GM13976 (cell line): ENCODE measurements at regions not wholly inside any gene's neighbourhood (a gene's known extent, or its start where the extent isn't known, plus 50 kb on each side); places are given as distances from the start of the nearest gene placed in this dataset.

Source experiments
- DNase-seq: peaks from one replicate; pipeline ENCODE4 v3.0.0; 2012; ENCODE audit warnings: low spot score
- in situ Hi-C: fragments of 300-500 bp; cut with MboI; formaldehyde crosslinking; loops from one replicate; pipeline ENCODE4 v1.12.0; 2022; ENCODE audit warnings: low sequenced_read_pairs, mixed read lengths, inconsistent platforms; ENCODE audit not compliant: unreplicated experiment
- TF ChIP-seq, protein P1 (sequence below): IDR thresholded peaks from 2 replicates; pipeline ENCODE4 v1.5.1; 2012; ENCODE audit warnings: borderline replicate concordance, mild to moderate bottlenecking; ENCODE audit not compliant: insufficient read depth; ENCODE audit errors: extremely low read depth, missing control alignments, control extremely low read depth

DNA sequence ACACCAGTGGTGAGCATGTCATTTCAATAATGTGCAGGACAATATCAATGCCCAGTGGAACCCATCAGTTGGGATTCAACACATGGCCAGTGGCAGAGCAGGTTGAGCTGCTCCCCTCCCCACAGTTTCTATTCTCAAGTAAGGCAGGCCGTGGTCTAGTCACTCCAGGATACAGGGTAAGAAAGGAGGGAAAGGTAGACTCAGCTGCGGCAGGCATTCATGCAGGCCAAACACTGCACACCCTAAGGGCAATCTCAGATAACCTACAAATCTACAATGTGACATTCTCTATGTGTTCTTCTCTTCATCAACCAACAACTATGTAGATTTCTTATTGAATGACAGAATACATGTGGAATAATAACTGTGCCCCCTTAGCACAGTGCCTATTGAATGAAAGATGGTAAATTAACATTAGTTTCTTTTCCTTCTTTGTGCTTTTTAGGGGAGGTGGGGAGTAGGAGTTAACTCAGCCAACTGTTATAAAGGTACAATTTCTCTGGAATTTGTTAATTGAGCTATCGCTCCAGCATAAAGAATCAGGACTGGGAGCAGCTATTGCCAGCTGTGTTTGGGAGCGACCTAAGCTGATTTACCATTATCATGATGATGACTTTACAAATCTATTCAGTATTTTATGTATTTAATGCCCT, 89.7 kb downstream of the FAM50B start:
- no peak for DNase-seq
- in situ Hi-C loops, result no loop called here
- TF ChIP-seq, protein P1, sequence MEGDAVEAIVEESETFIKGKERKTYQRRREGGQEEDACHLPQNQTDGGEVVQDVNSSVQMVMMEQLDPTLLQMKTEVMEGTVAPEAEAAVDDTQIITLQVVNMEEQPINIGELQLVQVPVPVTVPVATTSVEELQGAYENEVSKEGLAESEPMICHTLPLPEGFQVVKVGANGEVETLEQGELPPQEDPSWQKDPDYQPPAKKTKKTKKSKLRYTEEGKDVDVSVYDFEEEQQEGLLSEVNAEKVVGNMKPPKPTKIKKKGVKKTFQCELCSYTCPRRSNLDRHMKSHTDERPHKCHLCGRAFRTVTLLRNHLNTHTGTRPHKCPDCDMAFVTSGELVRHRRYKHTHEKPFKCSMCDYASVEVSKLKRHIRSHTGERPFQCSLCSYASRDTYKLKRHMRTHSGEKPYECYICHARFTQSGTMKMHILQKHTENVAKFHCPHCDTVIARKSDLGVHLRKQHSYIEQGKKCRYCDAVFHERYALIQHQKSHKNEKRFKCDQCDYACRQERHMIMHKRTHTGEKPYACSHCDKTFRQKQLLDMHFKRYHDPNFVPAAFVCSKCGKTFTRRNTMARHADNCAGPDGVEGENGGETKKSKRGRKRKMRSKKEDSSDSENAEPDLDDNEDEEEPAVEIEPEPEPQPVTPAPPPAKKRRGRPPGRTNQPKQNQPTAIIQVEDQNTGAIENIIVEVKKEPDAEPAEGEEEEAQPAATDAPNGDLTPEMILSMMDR, result no peak

DNA sequence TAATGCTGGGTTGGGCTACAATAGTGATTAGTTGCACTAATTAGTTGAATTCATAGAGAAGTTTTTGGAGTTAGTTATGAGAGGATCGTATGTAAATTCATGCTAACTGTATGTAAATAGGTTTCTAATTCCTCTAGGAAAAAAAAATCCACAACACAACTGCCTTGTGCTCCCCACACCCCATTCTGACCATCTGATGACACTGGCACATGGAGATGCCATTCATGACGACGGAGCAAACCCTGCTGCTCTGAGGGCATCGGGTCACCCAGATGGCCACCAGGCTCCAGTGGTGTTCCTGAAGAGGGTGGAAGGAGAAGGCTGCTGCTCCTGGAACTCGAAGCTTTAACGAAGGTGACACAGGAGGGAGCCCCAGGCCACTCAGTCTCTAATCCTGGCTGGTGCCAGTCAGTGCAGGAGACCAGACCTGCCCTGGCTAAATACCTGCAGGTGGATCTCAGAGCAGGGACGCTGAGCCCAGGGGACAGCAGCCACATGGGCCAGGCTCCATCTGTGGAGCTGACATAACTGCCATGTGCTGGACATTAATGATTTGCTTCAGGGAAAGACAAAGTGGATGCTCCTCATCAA, 90.3 kb downstream of the FAM50B start:
- in situ Hi-C loops, result no loop called here
- no peak for DNase-seq

DNA sequence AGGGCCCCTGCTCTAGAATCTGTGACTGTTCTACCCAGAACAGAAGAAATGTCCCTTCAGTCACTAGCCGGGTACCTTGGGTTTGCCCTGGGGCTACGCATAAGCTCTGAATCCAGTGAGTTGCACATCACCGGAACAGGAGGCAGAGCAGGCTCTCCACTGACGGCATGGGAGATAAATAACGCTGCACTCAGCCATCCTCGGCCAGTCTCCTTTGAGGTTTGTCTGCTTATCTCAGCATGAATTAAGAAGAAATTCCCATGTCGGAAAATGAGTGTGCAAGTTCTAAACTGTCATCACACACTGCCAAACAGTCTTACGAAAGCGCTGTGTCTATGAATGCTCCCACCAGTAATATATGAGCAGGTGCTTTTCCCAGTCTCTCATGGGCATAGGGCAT, 90.8 kb downstream of the FAM50B start:
- in situ Hi-C loops, result no loop called here
- TF ChIP-seq, protein P1, result no peak

More for the DNA sequence above, 90.3 kb downstream of the FAM50B start:
- TF ChIP-seq, protein P1, result no peak

DNA sequence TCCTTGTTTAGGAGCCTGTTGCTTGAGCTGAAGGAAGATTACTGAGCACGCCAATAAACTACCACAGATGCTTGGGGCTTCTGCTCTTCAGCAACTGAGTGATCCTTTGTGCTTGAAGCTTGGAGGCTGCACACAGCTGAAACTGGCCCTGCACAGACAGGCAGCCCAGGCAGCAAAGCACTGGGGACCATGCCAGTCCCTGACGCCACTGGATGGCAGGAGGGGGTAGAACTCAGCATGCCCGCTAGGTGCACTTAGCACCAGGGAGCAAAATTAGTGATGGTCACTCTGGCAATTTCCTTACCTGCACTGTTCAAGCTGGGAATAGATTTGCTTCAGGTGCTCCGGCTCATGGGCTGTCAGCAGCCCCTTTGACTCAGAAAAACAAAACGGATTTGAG, 91.5 kb downstream of the FAM50B start:
- no peak for DNase-seq
- TF ChIP-seq, protein P1, result no peak
- in situ Hi-C loops, result no loop called here

More for the DNA sequence above, 90.8 kb downstream of the FAM50B start:
- no peak for DNase-seq

DNA sequence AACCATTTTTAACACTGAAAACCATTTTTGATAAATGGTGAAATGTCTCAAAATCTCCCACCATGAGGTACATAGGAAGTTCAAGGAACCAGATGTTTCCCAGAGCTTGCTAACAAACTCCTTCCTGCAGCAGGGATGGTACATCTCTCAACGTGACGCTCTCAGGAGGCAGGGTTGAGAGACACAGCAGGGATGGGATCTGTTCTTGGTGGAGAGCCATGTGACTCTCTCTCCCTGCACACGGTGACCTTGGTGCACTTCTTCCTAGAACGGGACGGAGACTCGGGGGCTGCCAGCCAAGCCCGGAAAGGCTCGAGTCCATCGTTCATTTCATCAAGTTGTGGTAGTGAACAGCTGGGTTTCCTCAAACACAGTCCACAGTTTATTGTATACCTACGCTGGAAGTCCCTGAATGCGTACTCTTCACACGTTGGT, 94.2 kb downstream of the FAM50B start:
- TF ChIP-seq, protein P1, result no peak
- DNase-seq, result no peak
- in situ Hi-C loops, result no loop called here

DNA sequence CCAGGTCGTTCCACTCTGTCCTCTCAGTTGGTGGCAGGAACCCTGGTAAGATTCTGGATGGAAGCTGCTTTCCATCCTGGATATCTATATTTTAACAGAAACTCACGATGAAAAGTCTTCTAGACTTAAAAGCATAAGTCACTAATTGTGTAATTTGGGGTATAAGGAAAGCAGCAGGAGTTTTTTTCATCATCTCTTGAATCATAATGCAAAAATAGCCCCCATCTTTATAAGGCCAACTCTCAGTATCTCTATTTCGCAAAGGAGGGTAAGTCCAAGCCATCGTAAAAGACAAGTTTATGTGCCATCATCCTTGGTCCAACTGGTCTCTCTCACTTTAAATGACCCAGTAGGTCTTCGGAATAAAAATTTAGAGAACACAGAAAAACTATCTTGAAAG, 95.1 kb downstream of the FAM50B start:
- in situ Hi-C loops, result no loop called here
- TF ChIP-seq, protein P1, result no peak
- no peak for DNase-seq

DNA sequence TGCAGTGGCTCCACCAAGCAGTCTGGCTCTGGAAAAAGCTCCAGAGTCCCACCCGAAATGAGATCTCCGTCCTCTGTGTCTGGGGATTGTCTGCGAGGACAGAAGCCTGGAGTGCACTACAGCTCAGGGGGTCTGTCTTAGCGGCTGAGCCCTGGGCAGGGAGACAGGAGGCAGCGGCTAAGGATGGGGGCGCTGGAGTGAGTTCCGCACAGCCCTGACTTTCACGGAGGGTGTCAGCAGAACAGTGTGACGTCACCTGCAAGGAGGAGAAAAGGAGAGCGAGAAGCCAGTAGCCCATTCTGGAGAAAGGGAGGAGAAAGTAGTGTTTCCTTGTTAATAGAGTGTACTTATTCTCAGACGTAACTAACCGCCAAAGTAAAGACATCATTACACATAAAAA, 97.6 kb downstream of the FAM50B start:
- no peak for DNase-seq
- TF ChIP-seq, protein P1, result no peak
- in situ Hi-C loops, result no loop called here
